ENCODE measurements at regions not wholly inside any gene's neighbourhood (a gene's known extent, or its start where the extent isn't known, plus 50 kb on each side); places are given as distances from the start of the nearest gene placed in this dataset.

DNA sequence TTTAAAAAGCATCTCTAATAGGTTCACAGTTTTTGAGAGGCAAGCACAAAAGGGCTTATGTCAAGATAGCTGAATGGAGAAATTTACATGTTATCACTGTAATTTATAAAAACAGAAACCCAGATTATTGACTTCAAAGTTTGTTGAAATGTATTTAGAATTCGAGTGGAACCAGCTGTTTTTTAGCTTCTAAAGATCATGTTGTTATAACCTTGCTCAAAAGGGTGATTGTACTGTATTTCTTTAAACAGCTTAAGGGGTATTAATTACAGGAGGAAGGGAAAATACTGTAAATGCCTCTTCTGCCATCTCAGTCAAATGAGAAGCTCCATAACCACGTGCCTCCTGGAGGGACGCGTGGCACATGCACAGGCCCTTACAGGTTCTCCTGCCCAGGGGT lies 156.2 kb upstream of the MGMT start:
- no peak for DNase-seq (ENCODE audit: low read depth, low spot score)

DNA sequence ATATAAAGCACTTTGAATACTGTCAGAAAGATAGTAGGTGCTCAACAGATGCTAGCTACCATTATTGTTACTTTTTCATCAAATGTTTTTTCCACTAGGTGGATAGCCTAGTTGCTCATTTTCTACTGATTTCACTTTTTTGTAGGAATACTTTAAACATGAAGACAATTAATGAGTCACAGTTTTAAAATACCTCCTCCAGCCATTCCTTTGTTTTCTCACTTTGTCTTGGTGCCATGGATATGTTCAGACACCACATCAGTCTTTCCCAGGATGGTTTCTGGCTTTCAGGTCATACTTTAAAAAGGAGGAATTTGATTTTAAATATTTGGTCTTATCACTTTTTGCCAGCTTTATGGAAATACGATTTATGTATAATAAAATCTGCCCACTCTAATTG lies 147.1 kb upstream of the MGMT start:
- DNase-seq (ENCODE audit: low read depth, low spot score) = no peak

DNA sequence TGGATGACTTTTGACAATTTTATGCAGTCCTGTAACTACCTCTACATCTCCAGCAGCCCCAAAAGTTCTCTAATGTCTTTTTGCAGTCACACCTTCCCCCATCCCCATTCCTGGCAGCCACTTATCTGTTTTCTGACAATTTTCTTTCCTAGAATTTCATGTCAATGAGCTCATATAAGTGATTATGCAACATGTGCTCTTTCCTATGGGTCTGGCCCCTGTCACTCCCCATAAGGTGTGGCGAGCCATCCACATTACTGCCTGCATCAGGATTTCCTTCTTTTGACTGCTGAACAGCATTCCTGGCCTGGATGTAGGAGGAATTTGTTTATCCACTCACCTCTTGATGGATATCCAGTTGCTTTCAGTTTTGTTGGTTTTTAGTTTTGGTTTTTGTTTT lies 146.7 kb upstream of the MGMT start:
- DNase-seq (ENCODE audit: low read depth, low spot score) = no peak

DNA sequence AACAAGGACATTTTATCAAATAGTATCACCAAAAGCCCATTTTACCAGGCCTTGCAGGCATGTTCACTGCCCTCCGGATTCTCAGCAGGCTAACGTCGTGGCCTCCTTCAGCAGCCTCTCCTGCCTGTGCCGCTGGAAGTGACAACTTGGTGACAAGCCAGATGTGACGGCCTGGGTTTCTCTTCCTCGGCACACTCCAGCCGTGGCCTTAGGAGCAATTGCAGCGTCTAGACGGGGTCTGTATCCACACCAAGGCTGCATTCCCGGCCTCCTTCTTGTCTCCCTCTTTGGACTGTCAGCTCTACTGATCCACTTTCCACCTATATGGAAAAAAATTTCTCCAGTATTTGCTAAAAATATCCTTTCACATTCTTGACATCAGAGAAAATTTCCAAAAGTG lies 145.3 kb upstream of the MGMT start:
- DNase-seq (ENCODE audit: low read depth, low spot score) = no peak

DNA sequence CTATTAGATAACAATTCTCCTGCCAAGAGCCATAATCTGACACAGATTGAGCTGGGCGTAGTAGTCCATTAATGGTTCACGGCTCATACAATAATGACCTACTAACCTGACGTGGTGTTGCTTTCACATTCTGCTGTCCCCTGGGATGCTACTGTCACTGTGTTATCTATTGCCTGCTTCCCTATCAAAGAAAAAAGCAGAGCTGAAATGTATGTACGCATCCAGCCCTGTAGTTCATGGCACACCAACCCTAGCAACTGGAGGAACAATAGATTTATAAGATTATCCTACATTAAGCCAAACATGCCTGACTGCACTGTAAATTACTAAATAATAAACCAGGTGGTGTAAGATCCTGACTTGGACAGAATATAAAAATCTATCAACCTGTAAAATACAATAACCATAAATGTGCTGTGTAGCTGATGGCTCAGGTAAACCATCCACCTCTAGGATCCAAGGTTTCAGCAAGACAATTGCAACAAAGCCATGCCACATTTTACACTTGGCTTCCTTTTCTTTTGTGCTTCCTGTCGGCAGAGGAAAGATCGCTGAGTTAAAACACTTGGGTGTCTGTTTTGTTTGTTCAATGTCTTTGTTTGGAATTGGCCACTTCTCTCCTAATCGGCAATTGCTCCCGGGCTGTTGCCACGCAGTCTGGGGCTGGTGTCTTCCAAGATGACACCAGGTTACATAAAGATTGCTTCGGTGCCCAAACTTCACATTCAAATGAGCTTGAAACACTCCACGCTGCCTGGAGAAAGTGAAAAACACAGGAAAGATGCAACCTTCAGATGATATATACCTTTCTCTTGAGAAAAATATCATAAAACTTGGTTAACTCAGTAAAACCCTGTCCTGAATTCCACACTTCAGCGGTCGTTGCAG lies 143.9 kb upstream of the MGMT start:
- DNase-seq (ENCODE audit: low read depth, low spot score) = no peak

DNA sequence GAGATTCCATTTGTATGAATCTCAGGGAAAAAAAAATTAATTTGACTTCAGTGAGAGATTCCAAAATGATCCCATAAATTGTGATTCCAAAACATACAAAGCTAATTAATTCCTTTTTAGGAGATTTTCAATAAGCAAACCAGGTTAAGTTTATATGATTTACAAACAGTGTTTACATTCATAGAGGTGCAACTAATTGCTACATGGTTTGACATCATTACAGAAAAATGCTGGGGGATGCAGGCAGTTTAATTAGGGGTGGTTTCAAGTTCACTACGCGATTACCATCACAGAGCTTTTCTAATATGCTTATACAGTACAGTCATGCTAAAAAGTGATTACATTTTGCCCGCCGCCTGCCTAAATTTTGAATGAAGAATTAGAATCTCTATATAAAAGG lies 143.2 kb upstream of the MGMT start:
- DNase-seq (ENCODE audit: low read depth, low spot score) = no peak

DNA sequence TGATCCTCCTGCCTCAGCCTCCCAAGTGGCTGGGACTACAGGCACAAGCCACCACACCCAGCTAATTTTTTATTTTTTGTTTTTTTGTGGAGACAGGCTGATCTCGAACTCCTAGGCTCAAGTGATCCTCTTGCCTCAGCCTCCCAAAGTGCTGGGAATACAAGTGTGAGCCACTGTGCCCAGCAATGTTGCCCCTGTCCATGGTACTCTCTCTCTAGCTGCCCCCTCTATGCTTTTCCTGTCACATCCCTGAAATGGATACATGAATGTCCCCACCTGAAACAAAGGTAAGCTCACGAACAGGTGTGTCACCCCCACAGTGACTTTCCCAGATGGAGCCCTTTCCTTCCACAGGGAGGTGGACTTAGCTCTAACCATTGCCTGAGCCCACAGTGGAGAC lies 141.1 kb upstream of the MGMT start:
- no peak for DNase-seq (ENCODE audit: low read depth, low spot score)

DNA sequence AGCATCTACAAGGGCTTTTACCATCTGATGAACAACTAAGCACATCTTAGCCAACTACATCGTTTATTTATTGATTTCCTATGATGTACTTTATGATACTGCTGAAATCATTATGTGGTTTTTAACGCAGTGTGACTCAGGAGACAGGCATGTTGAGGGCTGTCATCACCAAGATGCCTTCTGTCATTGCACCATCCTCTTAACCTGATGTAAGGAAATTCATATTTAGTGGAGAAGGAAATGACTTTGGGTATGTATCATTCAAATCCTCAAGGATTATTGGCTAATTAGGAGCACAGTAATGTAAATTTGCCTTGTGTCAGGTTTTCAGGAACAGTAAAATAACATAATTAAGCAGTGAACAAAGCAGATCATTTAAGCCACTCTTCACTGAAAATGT lies 138.5 kb upstream of the MGMT start:
- DNase-seq (ENCODE audit: low read depth, low spot score) = no peak

DNA sequence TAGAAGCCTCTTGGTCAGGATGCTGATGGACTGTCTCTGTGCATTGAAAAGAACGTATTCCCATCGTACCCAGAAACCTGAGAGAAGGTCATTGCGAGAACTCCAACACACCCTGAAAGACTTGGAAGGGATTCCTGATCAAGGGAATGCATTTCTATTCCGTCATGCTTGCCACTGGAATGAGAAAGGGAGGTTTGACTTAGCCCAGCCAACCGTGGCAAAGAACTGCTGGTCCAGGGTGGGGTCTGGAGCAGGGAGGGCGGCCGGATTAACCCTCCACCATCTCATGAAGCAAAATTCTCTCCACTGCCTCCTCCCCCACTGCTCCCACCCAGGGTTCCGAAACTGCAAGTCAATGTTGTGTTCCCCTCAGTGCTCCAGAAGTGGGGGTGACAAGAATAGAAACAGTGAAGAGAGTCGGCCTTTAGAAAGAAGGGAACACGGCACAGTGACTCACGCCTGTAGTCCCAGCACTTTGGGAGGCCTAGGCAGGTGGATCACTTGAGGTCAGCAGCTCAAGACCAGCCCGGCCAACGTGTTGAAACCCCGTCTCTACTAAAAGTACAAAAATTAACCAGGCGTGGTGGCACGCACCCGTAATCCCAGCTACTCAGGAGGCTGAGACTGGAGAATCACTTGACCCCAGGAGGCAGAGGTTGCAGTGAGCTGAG lies 137.5 kb upstream of the MGMT start:
- DNase-seq (ENCODE audit: low read depth, low spot score) = no peak

DNA sequence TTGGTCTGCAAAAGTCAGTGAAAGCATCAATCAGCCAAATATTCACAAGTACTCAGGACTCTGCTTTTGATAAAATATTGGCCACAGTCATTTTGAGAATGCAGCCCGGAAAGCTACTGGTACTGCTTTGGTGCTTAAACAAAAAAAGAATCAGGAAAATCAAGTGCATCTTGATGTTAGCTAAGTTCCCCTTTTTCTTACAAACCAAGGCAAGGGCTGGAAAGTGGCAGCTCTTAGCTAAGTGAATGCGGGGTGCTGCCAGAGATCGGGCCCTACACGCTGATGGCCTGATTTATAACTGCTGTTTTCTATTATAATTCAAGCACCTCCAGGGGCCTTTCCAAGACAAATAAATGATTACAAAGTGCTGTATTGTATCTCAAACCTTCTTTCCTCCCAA lies 136.8 kb upstream of the MGMT start:
- no peak for DNase-seq (ENCODE audit: low read depth, low spot score)

DNA sequence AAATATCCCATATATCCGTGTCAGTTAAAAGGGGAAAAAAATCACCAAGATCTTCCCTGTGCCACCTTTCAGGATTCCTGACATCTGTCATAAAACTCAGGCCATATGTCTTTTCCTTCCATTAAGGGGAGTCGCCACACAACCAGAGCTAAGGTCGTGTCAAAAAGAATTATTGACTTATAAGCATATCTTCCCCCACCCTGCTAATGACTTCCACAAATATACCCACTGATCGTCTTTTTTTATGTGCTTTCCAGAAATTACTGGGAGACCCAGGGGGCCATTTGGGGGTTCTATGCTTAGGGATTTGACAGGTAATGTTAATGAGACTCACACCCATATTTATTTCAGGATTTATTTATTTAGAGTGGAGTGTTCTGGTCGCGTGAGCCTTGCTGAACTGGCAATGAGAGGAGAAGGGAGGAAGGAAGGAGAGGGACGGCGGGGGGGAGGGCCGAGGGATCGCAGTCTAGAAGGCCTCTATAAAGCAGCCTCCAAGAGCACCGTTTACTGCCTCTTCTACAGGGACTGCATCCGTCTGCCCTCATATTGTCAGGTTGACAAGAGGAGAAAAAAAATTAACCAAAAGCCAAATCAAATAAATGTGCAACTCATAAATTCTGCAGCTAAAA lies 135.7 kb upstream of the MGMT start:
- DNase-seq (ENCODE audit: low read depth, low spot score) = no peak

DNA sequence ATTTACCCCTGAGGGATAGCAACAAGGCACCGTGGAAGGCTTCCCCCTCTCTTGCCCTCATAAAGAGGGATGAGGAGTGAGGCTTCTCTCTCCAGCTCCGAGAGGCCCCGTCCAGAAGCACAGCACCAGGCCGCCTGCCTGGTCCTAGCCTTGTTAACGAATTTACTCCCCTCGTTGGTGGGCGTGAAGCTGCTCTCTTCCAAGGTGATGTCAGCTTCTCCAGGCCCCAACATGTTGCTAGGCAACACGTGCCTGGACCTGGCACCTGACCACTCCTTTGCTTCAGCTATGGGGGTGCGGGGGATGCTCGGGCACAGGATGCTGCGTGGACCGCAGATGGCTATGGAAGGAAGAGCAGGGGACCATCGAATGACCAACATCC lies 135.2 kb upstream of the MGMT start:
- DNase-seq (ENCODE audit: low read depth, low spot score) = no peak

DNA sequence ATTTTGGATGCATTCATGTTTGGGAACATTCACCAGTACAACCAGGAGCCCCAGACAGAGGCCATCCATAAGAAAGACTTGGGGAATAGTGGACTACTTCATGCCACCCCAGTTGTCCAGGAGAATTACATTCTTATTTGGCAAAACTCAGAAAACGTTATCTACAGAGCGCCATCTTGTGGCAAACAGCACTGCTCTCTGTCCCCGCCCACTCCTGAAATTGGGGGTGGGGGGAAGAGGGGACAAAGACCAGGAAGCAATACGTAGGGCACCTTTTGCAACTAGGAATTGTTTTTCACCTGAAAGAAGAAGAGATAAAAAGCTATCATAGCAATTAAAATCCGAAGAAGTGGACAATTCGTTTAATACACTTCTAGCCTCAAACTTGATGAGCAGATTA lies 134.6 kb upstream of the MGMT start:
- no peak for DNase-seq (ENCODE audit: low read depth, low spot score)

DNA sequence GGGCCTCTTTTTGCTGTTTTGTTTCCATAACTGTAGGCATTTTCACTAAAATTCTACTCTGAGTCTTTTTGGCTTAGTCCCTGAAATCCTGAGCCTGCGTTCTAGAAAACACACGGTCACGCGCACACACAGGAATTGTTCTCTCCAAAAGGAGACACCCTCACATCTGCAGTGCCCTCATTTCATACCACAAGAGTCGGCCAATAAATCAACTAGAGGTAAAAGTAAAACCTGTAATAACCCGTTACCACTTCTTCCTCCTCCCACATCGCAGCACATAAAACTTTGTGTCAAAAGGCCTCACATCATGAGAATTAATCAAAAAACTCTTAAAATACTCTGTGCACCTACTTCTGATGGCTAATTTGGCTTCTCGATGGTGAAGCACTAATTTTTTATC lies 133.3 kb upstream of the MGMT start:
- DNase-seq (ENCODE audit: low read depth, low spot score) = no peak

DNA sequence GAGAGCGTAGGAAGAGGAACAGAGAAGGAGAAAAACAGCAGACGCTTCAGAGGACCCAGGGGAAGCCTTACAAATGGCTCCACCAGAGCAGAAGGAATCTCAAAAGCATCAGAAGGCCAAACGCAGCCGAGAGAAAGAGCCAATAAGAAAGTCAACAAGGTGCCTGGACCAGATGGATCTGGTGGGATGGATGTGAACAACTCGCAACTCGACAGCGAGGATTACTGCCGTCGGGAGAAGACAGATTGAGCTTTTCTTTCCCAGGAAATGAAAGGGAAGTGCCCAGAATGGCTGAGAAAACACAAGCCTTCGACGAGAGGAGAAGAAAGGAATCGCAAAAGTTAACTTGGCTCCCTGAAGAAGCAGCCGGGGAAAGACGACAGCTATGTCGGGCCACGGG lies 132.8 kb upstream of the MGMT start:
- DNase-seq (ENCODE audit: low read depth, low spot score) = no peak

DNA sequence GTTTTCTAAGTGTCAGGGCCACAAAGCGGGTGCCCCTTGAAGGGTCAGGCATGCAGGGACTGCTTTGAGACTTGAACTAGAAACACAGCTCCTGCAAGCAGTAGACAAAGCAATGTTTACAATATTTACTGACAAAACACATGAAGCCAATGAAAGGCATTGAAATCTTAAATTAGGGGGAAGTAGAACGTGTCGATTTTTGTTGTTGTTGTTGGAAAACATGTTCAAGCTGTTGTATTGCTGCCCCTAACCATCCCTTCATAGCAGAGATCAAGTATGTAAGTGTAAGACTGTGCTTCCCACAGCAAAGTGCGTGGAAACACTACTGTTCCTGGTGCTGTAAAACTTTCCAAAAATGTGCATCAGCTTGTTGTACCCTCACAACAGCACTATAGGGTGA lies 131.6 kb upstream of the MGMT start:
- DNase-seq (ENCODE audit: low read depth, low spot score) = no peak

DNA sequence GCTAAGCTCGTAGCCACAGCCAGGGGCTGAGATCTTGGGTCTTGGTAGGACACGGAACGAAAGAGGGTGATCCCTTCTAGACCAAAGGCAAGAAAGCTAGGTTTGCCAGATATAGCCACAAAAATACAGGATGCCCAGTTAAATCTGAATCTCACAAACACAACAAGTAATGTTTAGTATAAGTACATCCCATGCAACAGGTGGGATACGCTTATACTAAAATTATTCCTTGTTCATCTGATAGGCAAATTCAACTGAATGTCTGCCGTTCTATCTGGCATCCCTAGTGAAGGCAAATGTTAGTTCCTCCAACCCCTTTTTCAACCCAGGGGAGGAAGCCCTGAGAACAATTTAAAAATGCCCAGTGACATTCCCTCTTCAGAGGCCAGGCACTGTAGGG lies 131.1 kb upstream of the MGMT start:
- DNase-seq (ENCODE audit: low read depth, low spot score) = no peak

DNA sequence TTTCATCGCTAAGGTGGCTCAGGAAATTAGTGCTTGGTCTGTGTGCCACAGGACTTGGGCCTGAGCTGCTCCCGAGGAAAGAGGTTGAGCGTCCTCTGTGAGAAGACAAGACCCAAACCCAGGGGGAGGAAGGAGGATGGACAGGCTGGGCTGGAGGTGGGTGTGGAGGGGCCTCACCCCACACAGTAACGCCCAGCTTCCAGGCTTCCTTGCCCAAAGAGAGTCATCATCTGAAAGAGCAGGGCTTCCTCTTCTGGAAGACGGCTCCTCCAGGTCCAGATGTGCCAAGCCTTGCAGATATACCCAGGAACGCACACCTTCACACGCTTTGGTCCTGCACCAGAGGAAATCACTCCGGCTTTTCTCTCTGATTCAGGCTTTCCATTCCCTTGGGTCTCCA lies 127.8 kb upstream of the MGMT start:
- no peak for DNase-seq (ENCODE audit: low read depth, low spot score)

DNA sequence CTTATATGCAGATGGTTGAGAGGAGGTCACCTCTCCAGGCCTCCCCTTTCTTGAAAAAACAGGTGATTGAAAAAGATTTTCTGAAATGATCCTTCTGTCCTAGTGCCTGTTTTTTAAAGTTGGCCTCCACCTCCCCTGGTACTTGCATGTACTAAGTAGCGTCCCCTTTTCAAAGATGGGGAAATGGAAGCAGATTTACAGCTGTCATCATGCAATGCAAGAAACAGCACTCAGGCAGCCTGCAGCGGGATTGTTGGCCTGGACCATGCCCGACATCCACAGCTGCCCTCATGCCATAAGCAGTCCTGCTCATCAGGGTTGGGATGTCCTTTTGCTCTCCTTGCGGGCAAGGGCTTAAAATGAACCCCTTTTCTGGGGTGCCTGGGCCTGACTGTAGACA lies 127.2 kb upstream of the MGMT start:
- no peak for DNase-seq (ENCODE audit: low read depth, low spot score)

DNA sequence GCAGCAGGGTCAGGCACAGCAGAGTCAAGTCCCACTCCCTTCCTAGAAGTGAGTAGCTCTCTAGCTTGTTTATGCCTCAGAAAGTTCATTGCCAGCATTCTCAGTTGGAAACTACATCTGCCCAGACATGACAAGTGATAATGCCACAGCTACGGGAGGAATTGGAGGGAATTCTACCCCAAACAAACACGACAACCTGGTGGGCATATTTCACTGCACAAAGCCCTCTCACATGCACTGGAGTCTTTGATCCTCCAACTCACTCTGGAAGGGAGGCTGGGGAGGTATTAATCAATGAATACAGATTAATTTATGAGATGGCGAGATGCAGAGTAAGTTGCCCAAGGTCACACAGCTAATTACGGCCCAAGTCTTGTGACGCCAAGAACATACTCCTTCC lies 126.0 kb upstream of the MGMT start:
- no peak for DNase-seq (ENCODE audit: low read depth, low spot score)

DNA sequence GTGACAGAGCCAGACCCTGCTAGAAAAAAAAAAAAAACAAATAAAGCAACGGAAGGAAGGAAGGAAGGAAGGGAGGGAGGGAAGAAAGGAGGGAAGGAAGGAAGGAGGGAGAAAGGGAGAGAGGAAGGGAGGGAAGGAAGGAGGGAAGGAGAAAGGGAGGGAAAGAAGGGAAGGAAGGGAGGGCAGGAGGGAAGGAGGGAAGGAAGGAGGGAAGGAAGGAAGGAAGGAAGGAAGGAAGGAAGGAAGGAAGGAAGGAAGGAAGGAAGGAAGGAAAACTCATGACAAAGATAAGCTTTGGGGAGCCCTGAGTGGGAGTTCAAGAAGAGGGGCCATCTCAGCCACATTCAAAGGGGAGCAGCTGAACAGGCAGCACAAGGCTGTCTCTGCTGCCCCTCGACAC lies 124.7 kb upstream of the MGMT start:
- DNase-seq (ENCODE audit: low read depth, low spot score) = no peak

DNA sequence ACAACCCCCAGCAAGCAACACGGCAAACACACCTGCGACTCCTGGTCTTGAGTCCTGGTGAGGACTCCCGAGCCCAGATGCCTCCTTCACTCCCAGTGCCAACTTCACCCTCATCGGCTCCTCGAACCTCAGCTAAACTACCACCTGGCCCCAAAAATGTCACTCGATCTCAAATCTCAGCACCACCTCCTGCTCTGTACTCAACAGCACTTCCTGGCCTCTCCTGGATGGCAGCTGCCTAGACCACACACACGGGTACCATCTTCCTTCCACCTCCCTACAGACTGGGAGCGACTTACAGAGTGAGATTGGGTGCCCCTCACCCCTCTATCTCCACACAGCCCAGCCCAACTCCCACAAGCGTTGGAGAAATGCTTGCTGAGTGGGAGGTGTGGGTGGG lies 123.9 kb upstream of the MGMT start:
- DNase-seq (ENCODE audit: low read depth, low spot score) = no peak

DNA sequence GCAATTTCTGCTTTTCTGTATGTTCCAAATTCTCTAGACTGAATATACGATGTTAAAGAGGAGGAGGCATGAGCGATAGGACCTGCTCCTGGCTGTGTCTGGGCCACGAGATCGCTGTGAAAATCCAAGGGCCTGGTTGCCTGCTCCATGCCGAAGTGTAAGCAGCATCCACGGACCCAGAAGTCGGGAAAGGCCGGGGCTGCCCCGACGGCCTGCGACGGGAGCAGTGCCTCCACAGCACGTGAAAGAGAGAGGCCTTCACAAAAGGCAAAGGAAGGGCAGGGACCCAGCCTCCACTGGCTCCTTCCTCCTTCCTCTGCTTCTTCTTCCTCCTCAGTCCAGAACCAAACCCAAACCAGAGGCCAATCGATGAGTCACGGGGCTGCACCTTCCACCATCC lies 122.9 kb upstream of the MGMT start:
- DNase-seq (ENCODE audit: low read depth, low spot score) = no peak

All from activated CD4-positive, CD25-positive, alpha-beta regulatory T cell treated with anti-CD3 and anti-CD28 coated beads, Interleukin-2, amount 50 U/mL, for 16 hours (primary cell).